Epithelial cell of proximal tubule (primary cell): ENCODE measurements at regions not wholly inside any gene's neighbourhood (a gene's known extent, or its start where the extent isn't known, plus 50 kb on each side); places are given as distances from the start of the nearest gene placed in this dataset.
"Not testable (repeated sequence)": the region's sequence is repeated elsewhere in the genome, so short reads cannot be mapped to it uniquely, and the experiment has no call there.

Source experiments
- DNase-seq: peaks from one replicate; pipeline ENCODE4 v3.0.0-alpha.2; 2011; ENCODE audit warnings: low read depth
- H3K4me3 ChIP-seq: 2 replicates; pipeline ENCODE4 v1.5.1; 2011; ENCODE audit warnings: low read depth, mild to moderate bottlenecking, low read length
- CTCF ChIP-seq: conservative IDR thresholded peaks from 2 replicates; pipeline ENCODE4 v1.5.1; 2012; ENCODE audit warnings: low read depth, mild to moderate bottlenecking, low read length

GRCh38 chr2:199042660-199043379 lies 414.9 kb downstream of the SATB2 start:
- H3K4me3 ChIP-seq = no peak overlapping the region
- DNase-seq = no peak
- TF ChIP-seq CTCF = no peak

- no peak overlapping the region for H3K4me3 ChIP-seq
- no peak for DNase-seq
- TF ChIP-seq CTCF = no peak
These were observed 417.2 kb downstream of the SATB2 start for GRCh38 chr2:199040522-199040921.

GRCh38 chr2:199033761-199034160 lies 424.0 kb downstream of the SATB2 start:
- H3K4me3 ChIP-seq, DNase-seq: not testable (repeated sequence)

- DNase-seq = no peak
- no peak overlapping the region for H3K4me3 ChIP-seq
- no peak for TF ChIP-seq CTCF
These were observed 432.6 kb downstream of the SATB2 start for GRCh38 chr2:199025146-199025545.

- no peak overlapping the region for H3K4me3 ChIP-seq
- no peak for DNase-seq
- TF ChIP-seq CTCF = no peak
These were observed 433.5 kb downstream of the SATB2 start for GRCh38 chr2:199024224-199024623.

- no peak for DNase-seq
- H3K4me3 ChIP-seq = no peak overlapping the region
- peak; percentile 84 for TF ChIP-seq CTCF
These were observed 437.7 kb downstream of the SATB2 start for GRCh38 chr2:199019898-199020507.

- H3K4me3 ChIP-seq = no peak overlapping the region
- no peak for TF ChIP-seq CTCF
- no peak for DNase-seq
These were observed 438.9 kb downstream of the SATB2 start for GRCh38 chr2:199018826-199019225.
